ENCODE measurements at regions not wholly inside any gene's neighbourhood (a gene's known extent, or its start where the extent isn't known, plus 50 kb on each side); places are given as distances from the start of the nearest gene placed in this dataset.

GRCh38 chr2:49459314-49459993, 305.1 kb upstream of the FSHR start:
- H3K4me1 ChIP-seq: no peaks in the 10 kb centered on the region
- TF ChIP-seq POLR2A (IDR thresholded peaks at IDR 0.05) (no peak), CTCF (IDR thresholded peaks at IDR 0.05) (no peak)
- H3K9me3 ChIP-seq: no peaks in the 10 kb centered on the region
- H3K27ac ChIP-seq: no peak overlapping the region
- no peak overlapping the region for H3K4me3 ChIP-seq
- no peaks in the 10 kb centered on the region for H3K36me3 ChIP-seq
- no peaks in the 10 kb centered on the region for H3K27me3 ChIP-seq
- no peak for DNase-seq (ENCODE audit: low spot score in 2 of 2)
- intact Hi-C loops (cut with DNase I; ENCODE audit: low total_unique reads): no loop called here

GRCh38 chr2:49444005-49444404, 289.7 kb upstream of the FSHR start:
- no peaks in the 10 kb centered on the region for H3K9me3 ChIP-seq
- DNase-seq (ENCODE audit: low spot score in 2 of 2): no peak
- TF ChIP-seq POLR2A (IDR thresholded peaks at IDR 0.05) (no peak), POLR2AphosphoS5 (IDR thresholded peaks at IDR 0.05) (no peak), CTCF (IDR thresholded peaks at IDR 0.05) (no peak)
- H3K27ac ChIP-seq: no peak overlapping the region
- intact Hi-C loops (cut with DNase I; ENCODE audit: low total_unique reads): no loop called here
- H3K27me3 ChIP-seq: no peaks in the 10 kb centered on the region
- no peaks in the 10 kb centered on the region for H3K36me3 ChIP-seq
- no peaks in the 10 kb centered on the region for H3K4me1 ChIP-seq
- H3K4me3 ChIP-seq: no peak overlapping the region

- Histone ChIP-seq H3K4me3 (no peak overlapping the region), H3K27me3 (no peaks in the 10 kb centered on the region), H3K4me1 (no peaks in the 10 kb centered on the region), H3K27ac (no peak overlapping the region), H3K36me3 (no peaks in the 10 kb centered on the region), H3K9me3 (no peaks in the 10 kb centered on the region)
- DNase-seq (ENCODE audit: low spot score in 2 of 2): no peak
- intact Hi-C loops (cut with DNase I; ENCODE audit: low total_unique reads): no loop called here
- TF ChIP-seq CTCF (IDR thresholded peaks at IDR 0.05) (no peak), POLR2A (IDR thresholded peaks at IDR 0.05) (no peak), POLR2AphosphoS5 (IDR thresholded peaks at IDR 0.05) (no peak)
Measured at GRCh38 chr2:49426996-49427395, 272.7 kb upstream of the FSHR start.

GRCh38 chr2:49416252-49416651, 261.9 kb upstream of the FSHR start:
- Histone ChIP-seq H3K27ac (no peak overlapping the region), H3K36me3 (no peaks in the 10 kb centered on the region), H3K4me1 (no peaks in the 10 kb centered on the region), H3K9me3 (no peaks in the 10 kb centered on the region), H3K4me3 (no peak overlapping the region), H3K27me3 (no peaks in the 10 kb centered on the region)
- no peak for TF ChIP-seq POLR2A (IDR thresholded peaks at IDR 0.05)
- TF ChIP-seq POLR2AphosphoS5 (IDR thresholded peaks at IDR 0.05): no peak
- TF ChIP-seq CTCF (IDR thresholded peaks at IDR 0.05): no peak
- no peak for DNase-seq (ENCODE audit: low spot score in 2 of 2)
- intact Hi-C loops (cut with DNase I; ENCODE audit: low total_unique reads): no loop called here

- intact Hi-C loops (cut with DNase I; ENCODE audit: low total_unique reads): no loop called here
- no peak for DNase-seq (ENCODE audit: low spot score in 2 of 2)
Measured at GRCh38 chr2:49404108-49404507, 249.8 kb upstream of the FSHR start.

More at GRCh38 chr2:49404108-49404507, 249.8 kb upstream of the FSHR start:
- Histone ChIP-seq H3K9me3 (peaks cover 0 to 8% of the 10 kb centered on the region in 2 donors), H3K4me1 (no peaks in the 10 kb centered on the region), H3K36me3 (no peaks in the 10 kb centered on the region), H3K27me3 (no peaks in the 10 kb centered on the region), H3K4me3 (no peak overlapping the region), H3K27ac (no peak overlapping the region)
- TF ChIP-seq POLR2A (IDR thresholded peaks at IDR 0.05) (no peak), POLR2AphosphoS5 (IDR thresholded peaks at IDR 0.05) (no peak), CTCF (IDR thresholded peaks at IDR 0.05) (no peak)
